ENCODE measurements at regions not wholly inside any gene's neighbourhood (a gene's known extent, or its start where the extent isn't known, plus 50 kb on each side); places are given as distances from the start of the nearest gene placed in this dataset.

- TF ChIP-seq GRHL2 (CRISPR knock-in tag; IDR thresholded peaks at IDR 0.05; ENCODE audit: insufficient replicate concordance, severe bottlenecking) (no peak), ZNF317 (CRISPR knock-in tag; IDR thresholded peaks at IDR 0.05; ENCODE audit: borderline replicate concordance, low read depth) (no peak), ATF6 (CRISPR knock-in tag; IDR thresholded peaks at IDR 0.05) (no peak), SOX15 (CRISPR knock-in tag; IDR thresholded peaks at IDR 0.05) (no peak)
- peaks cover 25% of the 10 kb centered on the region for H3K4me1 Mint-ChIP-seq
- DNase-seq (ENCODE audit: low spot score) (no peak), ATAC-seq (no peak)
- H3K9me3 Mint-ChIP-seq, result peaks cover 12% of the 10 kb centered on the region
- H3K27me3 Mint-ChIP-seq (ENCODE audit: low read depth), result peaks cover 2% of the 10 kb centered on the region; the same call in 1 of the 2 replicates
- ChIA-PET POLR2A (no interaction called here), CTCF (interaction anchor here (1.0 to 3.8 kb wide), 5 partner anchors 23 to 230 kb away, joined by 3 to 24 read pairs (median 3); no protein-coding TSS in a partner anchor)
- H3K4me3 Mint-ChIP-seq, result no peak overlapping the region
- no peaks in the 10 kb centered on the region for H3K36me3 Mint-ChIP-seq
- H3K27ac Mint-ChIP-seq, result no peak overlapping the region
Measured at GRCh38 chr1:117759535-117759934, 153.7 kb downstream of the TENT5C start.

GRCh38 chr1:117760069-117760468 is 154.2 kb downstream of the TENT5C start:
- H3K27me3 Mint-ChIP-seq (ENCODE audit: low read depth), result peaks cover 2% of the 10 kb centered on the region; the same call in 1 of the 2 replicates
- no peaks in the 10 kb centered on the region for H3K36me3 Mint-ChIP-seq
- no peak for DNase-seq (ENCODE audit: low spot score)
- H3K27ac Mint-ChIP-seq, result no peak overlapping the region
- H3K4me1 Mint-ChIP-seq, result peaks cover 25% of the 10 kb centered on the region
- no peak for ATAC-seq
- H3K4me3 Mint-ChIP-seq, result no peak overlapping the region
- POLR2A ChIA-PET, result no interaction called here
- TF ChIP-seq ZNF219 (CRISPR knock-in tag; IDR thresholded peaks at IDR 0.05; ENCODE audit: borderline replicate concordance) (no peak), ZNF396 (CRISPR knock-in tag; IDR thresholded peaks at IDR 0.05; ENCODE audit: borderline replicate concordance) (no peak), ATF3 (CRISPR knock-in tag; conservative IDR thresholded peaks at IDR 0.05) (no peak), E2F4 (CRISPR knock-in tag; IDR thresholded peaks at IDR 0.05; ENCODE audit: borderline replicate concordance, low read depth) (no peak), JUN (CRISPR knock-in tag; IDR thresholded peaks at IDR 0.05) (no peak), MAX (CRISPR knock-in tag; IDR thresholded peaks at IDR 0.05) (no peak), KAT7 (CRISPR knock-in tag; IDR thresholded peaks at IDR 0.05; ENCODE audit: borderline replicate concordance) (no peak), GABPB1 (CRISPR knock-in tag; IDR thresholded peaks at IDR 0.05) (no peak), CREM (CRISPR knock-in tag; IDR thresholded peaks at IDR 0.05) (no peak), CDX4 (CRISPR knock-in tag; IDR thresholded peaks at IDR 0.05; ENCODE audit: borderline replicate concordance) (no peak), SOX15 (CRISPR knock-in tag; IDR thresholded peaks at IDR 0.05) (no peak), GTF2I (CRISPR knock-in tag; conservative IDR thresholded peaks at IDR 0.05) (no peak), NR1H2 (CRISPR knock-in tag; IDR thresholded peaks at IDR 0.05) (no peak), ARID4B (CRISPR knock-in tag; IDR thresholded peaks at IDR 0.05; ENCODE audit: borderline replicate concordance) (no peak)
- CTCF ChIA-PET, result interaction anchor here (0.7 to 1.9 kb wide), 4 partner anchors 22 to 225 kb away, joined by 3 to 6 read pairs (median 4); no protein-coding TSS in a partner anchor
- peaks cover 18% of the 10 kb centered on the region for H3K9me3 Mint-ChIP-seq

All from WTC11 (cell line).